Fibroblast of lung (primary cell): ENCODE measurements at regions not wholly inside any gene's neighbourhood (a gene's known extent, or its start where the extent isn't known, plus 50 kb on each side); places are given as distances from the start of the nearest gene placed in this dataset.

Experiments
- DNase-seq, 2 donors: peaks; one replicate each; pipeline versions ENCODE4 v3.0.0 to v3.0.0-alpha.2; 2010; ENCODE audit warnings: low read depth in 2 of 2
- H2AFZ ChIP-seq: 2 replicates; pipeline ENCODE4 v1.5.1; 2012; ENCODE audit warnings: low read length, control low read depth, inconsistent platforms
- H3K27ac ChIP-seq: 2 replicates; pipeline ENCODE4 v1.5.1; 2011; ENCODE audit warnings: low read length, control low read depth; ENCODE audit not compliant: insufficient read depth
- H3K27me3 ChIP-seq: 2 replicates; pipeline ENCODE4 v1.5.1; 2011; ENCODE audit warnings: mild to moderate bottlenecking, low read length; ENCODE audit not compliant: control insufficient read depth, insufficient read depth
- H3K36me3 ChIP-seq: 2 replicates; pipeline ENCODE4 v1.5.1; 2011; ENCODE audit warnings: low read length; ENCODE audit not compliant: control insufficient read depth, insufficient read depth
- H3K4me1 ChIP-seq: 2 replicates; pipeline ENCODE4 v1.5.1; 2011; ENCODE audit warnings: low read length; ENCODE audit not compliant: control insufficient read depth, insufficient read depth; ENCODE audit errors: extremely low read depth
- H3K4me2 ChIP-seq: 2 replicates; pipeline ENCODE4 v1.5.1; 2011; ENCODE audit warnings: low read length, control low read depth; ENCODE audit not compliant: insufficient read depth; ENCODE audit errors: extremely low read depth
- H3K4me3 ChIP-seq, 4 experiments: fragments of 200-600 bp in 1 of 4; sonication (generic) in 1 of 4; replicated peaks in 1 of 4; 2 replicates each; pipeline ENCODE4 v1.5.1; 2011 to 2016; ENCODE audit warnings: low read length in 4 of 4, low read depth in 3 of 4, mild to moderate bottlenecking in 3 of 4, control low read depth in 2 of 4, inconsistent platforms in 1 of 4, mixed read lengths in 1 of 4; ENCODE audit not compliant: insufficient read depth in 1 of 4; ENCODE audit errors: control extremely low read depth in 1 of 4
- H3K79me2 ChIP-seq: 2 replicates; pipeline ENCODE4 v1.5.1; 2012; ENCODE audit warnings: mild to moderate bottlenecking, low read length, inconsistent platforms; ENCODE audit not compliant: control insufficient read depth, insufficient read depth
- H3K9ac ChIP-seq: 2 replicates; pipeline ENCODE4 v1.5.1; 2011; ENCODE audit warnings: mild to moderate bottlenecking, low read length, control low read depth; ENCODE audit not compliant: insufficient read depth
- H3K9me3 ChIP-seq: 2 replicates; pipeline ENCODE4 v1.5.1; 2012; ENCODE audit warnings: low read depth, low read length; ENCODE audit not compliant: control insufficient read depth, insufficient read depth
- H4K20me1 ChIP-seq: 2 replicates; pipeline ENCODE4 v1.5.1; 2011; ENCODE audit warnings: low read length; ENCODE audit not compliant: control insufficient read depth, insufficient read depth; ENCODE audit errors: extremely low read depth
- CTCF ChIP-seq, 2 donors: IDR thresholded peaks in 1 of 2; conservative IDR thresholded peaks in 1 of 2; 1 replicate in 1 of 2; 2 replicates in 1 of 2; pipeline ENCODE4 v1.5.1; 2011 to 2012; ENCODE audit warnings: low read length in 2 of 2, control low read depth in 1 of 2, inconsistent platforms in 1 of 2, low read depth in 1 of 2, mild to moderate bottlenecking in 1 of 2
- EZH2 ChIP-seq: IDR thresholded peaks from 2 replicates; pipeline ENCODE4 v1.5.1; 2012; ENCODE audit warnings: low read length, control low read depth, mild to moderate bottlenecking; ENCODE audit errors: missing control alignments

DNA sequence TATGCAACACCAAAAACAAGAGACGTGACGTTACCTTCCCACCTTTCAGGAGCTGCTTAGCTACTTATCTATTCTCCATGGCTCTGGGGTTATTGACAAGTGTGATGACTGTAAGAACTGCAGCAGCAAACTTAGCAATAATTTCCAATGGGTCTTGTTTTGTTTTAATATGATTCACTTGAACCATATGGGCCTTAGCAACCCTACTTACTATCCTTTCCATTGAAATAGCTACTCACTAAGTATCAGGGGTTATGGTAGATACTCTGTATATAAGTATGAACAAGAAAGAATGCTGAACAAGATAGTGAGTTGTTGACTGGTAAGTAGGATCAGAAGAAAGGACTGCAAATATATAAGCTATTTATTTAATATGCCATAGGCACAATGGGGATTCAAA lies 69.3 kb upstream of the BBX start:
- H3K4me1 ChIP-seq = no peaks in the 10 kb centered on the region
- no peak overlapping the region for H3K4me2 ChIP-seq
- H3K27me3 ChIP-seq = no peaks in the 10 kb centered on the region
- no peak overlapping the region for H3K4me3 ChIP-seq
- DNase-seq = no peak
- no peak overlapping the region for H3K9ac ChIP-seq
- no peaks in the 10 kb centered on the region for H3K79me2 ChIP-seq
- no peaks in the 10 kb centered on the region for H4K20me1 ChIP-seq
- H3K36me3 ChIP-seq = no peaks in the 10 kb centered on the region
- no peak overlapping the region for H2AFZ ChIP-seq
- TF ChIP-seq CTCF (conservative IDR thresholded peaks at IDR 0.05 in 1 of 2, IDR thresholded peaks at IDR 0.05 in 1 of 2; ENCODE audit: low read depth in 1 of 2, low read length in 2 of 2) (no peak), EZH2 (no peak)
- H3K27ac ChIP-seq = no peak overlapping the region
- H3K9me3 ChIP-seq = no peaks in the 10 kb centered on the region

DNA sequence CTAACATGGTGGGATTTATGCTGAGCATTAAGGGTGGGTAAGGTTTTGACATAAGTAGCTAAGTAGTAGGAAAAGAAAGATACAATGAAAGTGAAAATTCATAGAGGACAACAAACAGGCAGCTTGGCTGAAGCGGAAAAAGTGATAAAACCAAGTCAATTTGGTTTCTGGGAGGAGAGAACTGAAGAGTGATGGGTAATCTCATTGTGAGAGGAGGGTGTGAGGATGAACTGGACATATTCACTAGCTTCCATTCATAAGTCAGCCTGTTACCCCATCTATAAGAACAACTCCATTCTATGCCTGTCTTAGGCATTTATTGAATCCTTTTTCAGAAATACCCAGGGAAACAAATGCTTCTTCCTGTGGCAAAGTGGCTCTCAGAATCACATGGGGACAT lies 67.1 kb upstream of the BBX start:
- Histone ChIP-seq H3K9ac (no peak overlapping the region), H3K4me1 (no peaks in the 10 kb centered on the region), H3K4me2 (no peak overlapping the region), H3K79me2 (no peaks in the 10 kb centered on the region), H3K4me3 (no peak overlapping the region), H3K36me3 (no peaks in the 10 kb centered on the region), H3K27ac (no peak overlapping the region), H2AFZ (no peak overlapping the region), H3K27me3 (no peaks in the 10 kb centered on the region), H4K20me1 (no peaks in the 10 kb centered on the region), H3K9me3 (no peaks in the 10 kb centered on the region)
- no peak for TF ChIP-seq CTCF (conservative IDR thresholded peaks at IDR 0.05 in 1 of 2, IDR thresholded peaks at IDR 0.05 in 1 of 2; ENCODE audit: low read depth in 1 of 2, low read length in 2 of 2)
- DNase-seq = no peak

GRCh38 chr3:107456501-107456900 lies 66.3 kb upstream of the BBX start:
- no peak overlapping the region for H3K9ac ChIP-seq
- no peak overlapping the region for H3K4me2 ChIP-seq
- H3K4me1 ChIP-seq = no peaks in the 10 kb centered on the region
- no peak overlapping the region for H3K4me3 ChIP-seq
- H2AFZ ChIP-seq = no peak overlapping the region
- TF ChIP-seq CTCF (conservative IDR thresholded peaks at IDR 0.05 in 1 of 2, IDR thresholded peaks at IDR 0.05 in 1 of 2; ENCODE audit: low read depth in 1 of 2, low read length in 2 of 2) = no peak
- no peak for TF ChIP-seq EZH2
- H4K20me1 ChIP-seq = no peaks in the 10 kb centered on the region
- H3K9me3 ChIP-seq = no peaks in the 10 kb centered on the region
- H3K27me3 ChIP-seq = no peaks in the 10 kb centered on the region
- no peak overlapping the region for H3K27ac ChIP-seq
- DNase-seq = no peak
- H3K36me3 ChIP-seq = no peaks in the 10 kb centered on the region
- no peaks in the 10 kb centered on the region for H3K79me2 ChIP-seq
